Keratinocyte (primary cell): ENCODE measurements at regions not wholly inside any gene's neighbourhood (a gene's known extent, or its start where the extent isn't known, plus 50 kb on each side); places are given as distances from the start of the nearest gene placed in this dataset.

Experiments
- EZH2 ChIP-seq: IDR thresholded peaks from one replicate; pipeline ENCODE4 v1.6.1; 2012; ENCODE audit warnings: inconsistent platforms, mild to moderate bottlenecking, low read length, moderate library complexity
- TF ChIP-seq, protein P1 (sequence below), 3 experiments: IDR thresholded peaks in 1 of 3; conservative IDR thresholded peaks in 1 of 3; optimal IDR thresholded peaks in 1 of 3; 2 replicates in 2 of 3; 3 replicates in 1 of 3; pipeline versions ENCODE3 to v1.5.1; 2011; ENCODE audit warnings: low read length in 3 of 3, mild to moderate bottlenecking in 3 of 3, moderate library complexity in 2 of 3, control low read depth in 1 of 3, inconsistent platforms in 1 of 3; ENCODE audit not compliant: insufficient read depth in 2 of 3; ENCODE audit errors: extremely low read depth in 1 of 3

DNA sequence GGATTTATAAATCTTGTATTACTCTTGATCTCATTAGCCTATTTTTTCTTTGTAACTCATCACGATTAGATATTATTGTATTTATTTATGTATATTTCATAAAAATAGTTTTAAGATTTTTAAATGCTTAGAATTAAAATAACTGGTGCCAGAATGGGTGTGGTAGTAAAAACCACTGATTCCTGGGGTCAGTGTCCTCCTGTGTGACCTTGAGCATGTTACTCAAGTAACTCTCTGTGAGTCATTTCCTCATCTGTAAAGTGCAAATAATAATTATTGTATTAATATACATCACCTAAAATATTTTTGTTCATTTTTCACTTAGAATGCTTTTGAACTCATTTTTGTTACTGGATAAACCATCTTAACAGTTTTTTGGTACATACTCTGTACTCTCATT, 91.3 kb upstream of the TMEM229A start:
- TF ChIP-seq, protein P1, sequence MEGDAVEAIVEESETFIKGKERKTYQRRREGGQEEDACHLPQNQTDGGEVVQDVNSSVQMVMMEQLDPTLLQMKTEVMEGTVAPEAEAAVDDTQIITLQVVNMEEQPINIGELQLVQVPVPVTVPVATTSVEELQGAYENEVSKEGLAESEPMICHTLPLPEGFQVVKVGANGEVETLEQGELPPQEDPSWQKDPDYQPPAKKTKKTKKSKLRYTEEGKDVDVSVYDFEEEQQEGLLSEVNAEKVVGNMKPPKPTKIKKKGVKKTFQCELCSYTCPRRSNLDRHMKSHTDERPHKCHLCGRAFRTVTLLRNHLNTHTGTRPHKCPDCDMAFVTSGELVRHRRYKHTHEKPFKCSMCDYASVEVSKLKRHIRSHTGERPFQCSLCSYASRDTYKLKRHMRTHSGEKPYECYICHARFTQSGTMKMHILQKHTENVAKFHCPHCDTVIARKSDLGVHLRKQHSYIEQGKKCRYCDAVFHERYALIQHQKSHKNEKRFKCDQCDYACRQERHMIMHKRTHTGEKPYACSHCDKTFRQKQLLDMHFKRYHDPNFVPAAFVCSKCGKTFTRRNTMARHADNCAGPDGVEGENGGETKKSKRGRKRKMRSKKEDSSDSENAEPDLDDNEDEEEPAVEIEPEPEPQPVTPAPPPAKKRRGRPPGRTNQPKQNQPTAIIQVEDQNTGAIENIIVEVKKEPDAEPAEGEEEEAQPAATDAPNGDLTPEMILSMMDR (optimal IDR thresholded peaks at IDR 0.05 in 1 of 3, IDR thresholded peaks at IDR 0.05 in 1 of 3, conservative IDR thresholded peaks at IDR 0.05 in 1 of 3; ENCODE audit: extremely low read depth in 1 of 3, insufficient read depth in 2 of 3, low read length in 3 of 3): no peak
- TF ChIP-seq EZH2: no peak
